A549 (cell line): ENCODE measurements at regions not wholly inside any gene's neighbourhood (a gene's known extent, or its start where the extent isn't known, plus 50 kb on each side); places are given as distances from the start of the nearest gene placed in this dataset.

Source experiments
- ATAC-seq, 2 experiments: fragments of 200-7000 bp in 1 of 2; fragments of >200 bp in 1 of 2; cut with Nextera tagmentation in 1 of 2; cut with Tn5 transposase in 1 of 2; 3 replicates each; pipeline versions ENCODE4 v1.8.0 to v1.9.1; 2018 to 2020; ENCODE audit warnings: mild to moderate bottlenecking in 1 of 2, moderate library complexity in 1 of 2
- CTCF ChIA-PET: fragments of 300-600 bp; sonication (Branson Sonifier 250); formaldehyde crosslinking; extraction: SDS; loops from one replicate; lab custom pipeline; 2021; ENCODE audit warnings: antibody characterized with exemption, inconsistent platforms; lab: Yijun Ruan, JAX
- POLR2A ChIA-PET: fragments of 350-600 bp; formaldehyde crosslinking; extraction: SDS; loops from one replicate; lab custom pipeline; 2021; ENCODE audit warnings: antibody characterized with exemption, inconsistent platforms; lab: Yijun Ruan, JAX
- DNase-seq, 2 experiments: peaks; one replicate each; pipeline versions ENCODE4 v3.0.0 to v3.0.0-alpha.2; 2011 to 2016; ENCODE audit warnings: low read depth in 1 of 2, low spot score in 1 of 2
- FAIRE-seq: peaks from 2 replicates; lab custom pipeline; 2011; peaks lifted over from hg19 to GRCh38; lab: Jason Lieb, UNC
- H3K27ac ChIP-seq, 2 experiments: fragments of >200 bp; sonication (Bioruptor Twin); formaldehyde crosslinking; 3 replicates each; pipeline ENCODE4 v1.5.1; 2016 to 2017
- H3K4me1 ChIP-seq: fragments of >200 bp; sonication (Bioruptor Twin); formaldehyde crosslinking; 3 replicates; pipeline ENCODE4 v1.6.1; 2016
- H3K4me2 ChIP-seq: fragments of >200 bp; sonication (Bioruptor Twin); formaldehyde crosslinking; 3 replicates; pipeline ENCODE4 v1.6.1; 2016
- H3K4me3 ChIP-seq: fragments of >200 bp; sonication (Bioruptor Twin); formaldehyde crosslinking; 3 replicates; pipeline ENCODE4 v1.5.1; 2016
- H3K9me3 ChIP-seq: fragments of >200 bp; sonication (Bioruptor Twin); formaldehyde crosslinking; 3 replicates; pipeline ENCODE4 v1.6.1; 2016
- CBX8 ChIP-seq: fragments of 200-600 bp; sonication (generic); IDR thresholded peaks from 2 replicates; pipeline ENCODE4 v1.6.1; 2016
- CHD2 ChIP-seq: fragments of 150-350 bp; IDR thresholded peaks from 2 replicates; pipeline ENCODE4 v1.6.1; 2014; ENCODE audit warnings: low read length; ENCODE audit not compliant: partially characterized antibody
- CHD4 ChIP-seq: fragments of 200-600 bp; sonication (generic); IDR thresholded peaks from 2 replicates; pipeline ENCODE4 v1.6.1; 2016; ENCODE audit warnings: antibody characterized with exemption, mild to moderate bottlenecking, borderline replicate concordance
- EHMT2 ChIP-seq: fragments of 200-600 bp; sonication (generic); IDR thresholded peaks from 2 replicates; pipeline ENCODE4 v1.6.1; 2016; ENCODE audit warnings: antibody characterized with exemption, low read depth, mild to moderate bottlenecking, moderate library complexity
- EP300 ChIP-seq, 2 experiments: fragments of >200 bp; sonication (Bioruptor Twin); formaldehyde crosslinking; IDR thresholded peaks; 2 replicates in 1 of 2; 3 replicates in 1 of 2; pipeline ENCODE4 v1.6.1; 2016 to 2017
- ESRRA ChIP-seq: fragments of 150-350 bp; IDR thresholded peaks from 2 replicates; pipeline ENCODE4 v1.6.1; 2014; ENCODE audit warnings: mild to moderate bottlenecking, low read length, borderline replicate concordance
- FOSB ChIP-seq: fragments of 250-450 bp; sonication (Bioruptor Pico); IDR thresholded peaks from 2 replicates; pipeline ENCODE4 v1.5.0; 2020; ENCODE audit warnings: mild to moderate bottlenecking, moderate library complexity
- FOSL2 ChIP-seq, 2 experiments: fragments of 450-650 bp in 1 of 2; fragments of >200 bp in 1 of 2; sonication (Bioruptor Twin) in 1 of 2; formaldehyde crosslinking; IDR thresholded peaks; 2 replicates each; pipeline versions ENCODE4 v1.5.0 to v1.6.1; 2016 to 2020; ENCODE audit warnings: mild to moderate bottlenecking in 1 of 2, moderate library complexity in 1 of 2
- HOXA7 ChIP-seq: fragments of 250-450 bp; sonication (Bioruptor Pico); IDR thresholded peaks from 2 replicates; pipeline ENCODE4 v1.5.0; 2020; ENCODE audit warnings: mild to moderate bottlenecking, moderate library complexity
- HOXB13 ChIP-seq: fragments of 250-450 bp; sonication (Bioruptor Pico); IDR thresholded peaks from 2 replicates; pipeline ENCODE4 v1.5.0; 2020; ENCODE audit warnings: low read depth, mild to moderate bottlenecking, moderate library complexity
- MAZ ChIP-seq: fragments of 150-350 bp; IDR thresholded peaks from 2 replicates; pipeline ENCODE4 v1.6.1; 2014; ENCODE audit warnings: antibody characterized with exemption, low read depth, low read length, borderline replicate concordance
- MYC ChIP-seq: IDR thresholded peaks from 2 replicates; pipeline ENCODE4 v1.6.1; 2012; ENCODE audit warnings: mild to moderate bottlenecking, inconsistent platforms, low read length, improper control_type of control experiment, borderline replicate concordance
- NFE2L2 ChIP-seq: fragments of 150-350 bp; conservative IDR thresholded peaks from 2 replicates; pipeline ENCODE4 v1.6.1; 2014; ENCODE audit warnings: low read length
- NPAS2 ChIP-seq: fragments of 250-450 bp; sonication (Bioruptor Pico); IDR thresholded peaks from 2 replicates; pipeline ENCODE4 v1.8.0; 2022; ENCODE audit warnings: mild to moderate bottlenecking, moderate library complexity, borderline replicate concordance
- POLR2AphosphoS2 ChIP-seq: conservative IDR thresholded peaks from 2 replicates; pipeline ENCODE4 v1.6.1; 2012; ENCODE audit warnings: low read length, improper control_type of control experiment, inconsistent platforms
- RAD21 ChIP-seq, 2 experiments: fragments of >200 bp in 1 of 2; sonication (Bioruptor Twin) in 1 of 2; formaldehyde crosslinking in 1 of 2; IDR thresholded peaks in 1 of 2; conservative IDR thresholded peaks in 1 of 2; 2 replicates in 1 of 2; 3 replicates in 1 of 2; pipeline ENCODE4 v1.6.1; 2012 to 2018; ENCODE audit warnings: inconsistent platforms in 1 of 2
- RCOR1 ChIP-seq: fragments of 150-350 bp; IDR thresholded peaks from 2 replicates; pipeline ENCODE4 v1.6.1; 2014; ENCODE audit warnings: antibody characterized with exemption, low read length, low read depth
- TFCP2L1 ChIP-seq: fragments of 250-450 bp; sonication (Bioruptor Pico); IDR thresholded peaks from 2 replicates; pipeline ENCODE4 v1.5.0; 2021; ENCODE audit warnings: mild to moderate bottlenecking
- ZFP36 ChIP-seq: fragments of 450-650 bp; IDR thresholded peaks from 2 replicates; pipeline ENCODE4 v1.6.1; 2014; ENCODE audit warnings: borderline replicate concordance; ENCODE audit not compliant: partially characterized antibody
- WGBS: methylation state at CpG from one replicate; pipeline ENCODE4 v1.1.6; 2017; ENCODE audit errors: missing lambda C conversion rate; 5-methylcytosine and 5-hydroxymethylcytosine counted together
- TF ChIP-seq, protein P1 (sequence below): IDR thresholded peaks from 2 replicates; pipeline ENCODE4 v1.6.1; 2012; ENCODE audit warnings: low read depth, borderline replicate concordance
- TF ChIP-seq, protein P2 (sequence below): fragments of >200 bp; sonication (Bioruptor Twin); formaldehyde crosslinking; IDR thresholded peaks from 3 replicates; pipeline ENCODE4 v1.5.1; 2016
- TF ChIP-seq, protein P3 (sequence below): IDR thresholded peaks from 2 replicates; pipeline ENCODE4 v1.6.1; 2012

DNA sequence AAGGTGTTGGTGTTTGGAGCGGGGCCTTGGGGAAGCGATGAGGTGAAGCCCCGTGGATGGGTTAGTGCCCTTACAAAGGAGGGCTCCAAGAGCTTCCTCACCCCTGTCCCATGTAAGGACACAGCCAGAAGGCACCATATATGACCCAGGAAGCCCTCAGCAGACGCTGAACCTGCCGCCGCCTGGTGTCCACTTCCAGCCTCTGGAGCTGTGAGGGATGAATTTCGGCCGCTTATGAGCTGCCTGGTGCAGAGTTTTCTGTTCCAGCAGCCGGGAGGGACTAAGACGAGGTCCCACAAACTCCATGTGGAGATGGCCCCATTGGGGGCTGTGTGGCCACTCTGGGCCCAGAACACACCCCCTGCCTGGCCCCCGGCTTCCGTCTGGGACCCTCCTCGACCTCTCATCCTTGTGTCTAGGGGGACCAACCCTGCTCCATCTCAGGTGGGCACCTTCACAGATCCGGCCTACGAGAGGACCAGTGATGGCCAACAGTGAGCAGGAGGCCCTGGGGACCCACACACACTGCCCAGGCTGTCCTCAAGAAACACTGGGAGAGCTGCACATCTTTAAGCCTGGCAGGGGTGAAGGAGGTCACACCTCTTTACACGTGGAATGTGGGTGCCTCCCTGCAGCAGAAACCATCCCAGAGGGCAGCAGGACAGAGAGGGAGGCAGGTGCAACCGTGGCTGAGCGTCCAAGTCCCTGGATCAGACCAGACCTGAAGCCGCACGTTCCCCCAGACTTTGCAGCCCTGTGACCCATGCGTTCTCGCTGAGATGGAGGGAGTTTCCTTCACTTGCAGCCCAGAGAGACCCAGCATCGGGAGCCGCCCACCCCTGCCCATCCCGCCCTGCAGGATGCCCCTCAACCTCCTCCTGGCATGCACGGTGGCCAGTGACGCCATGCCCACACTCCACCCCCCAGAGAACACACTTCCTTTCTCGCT is 96.1 kb downstream of the PDGFA start:
- POLR2A ChIA-PET: no interaction called here
- no peaks in the 10 kb centered on the region; the same call in 2 of the 3 replicates for H3K9me3 ChIP-seq
- WGBS: 71% methylated on average over 23 of the region's 28 CpGs
- no peak overlapping the region for H3K4me2 ChIP-seq
- no peaks in the 10 kb centered on the region for H3K4me1 ChIP-seq
- H3K27ac ChIP-seq: no peak overlapping the region
- FAIRE-seq (no peak), DNase-seq (no peak), ATAC-seq (peak in 1 of 2 experiments; percentile 64; a peak in 3 of 6 replicates)
- CTCF ChIA-PET: interaction anchor here (0.8 kb wide), 1 partner anchor 9 kb away, joined by 3 read pairs; no protein-coding TSS in a partner anchor
- TF ChIP-seq, protein P1, sequence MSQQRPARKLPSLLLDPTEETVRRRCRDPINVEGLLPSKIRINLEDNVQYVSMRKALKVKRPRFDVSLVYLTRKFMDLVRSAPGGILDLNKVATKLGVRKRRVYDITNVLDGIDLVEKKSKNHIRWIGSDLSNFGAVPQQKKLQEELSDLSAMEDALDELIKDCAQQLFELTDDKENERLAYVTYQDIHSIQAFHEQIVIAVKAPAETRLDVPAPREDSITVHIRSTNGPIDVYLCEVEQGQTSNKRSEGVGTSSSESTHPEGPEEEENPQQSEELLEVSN: no peak
- TF ChIP-seq TFCP2L1 (CRISPR knock-in tag) (no peak), CBX8 (no peak), NFE2L2 (no peak), RCOR1 (no peak), ZFP36 (no peak), FOSB (no peak), MYC (no peak), EHMT2 (no peak), ESRRA (no peak), CHD2 (no peak), MAZ (no peak)
- H3K4me3 ChIP-seq: no peak overlapping the region

DNA sequence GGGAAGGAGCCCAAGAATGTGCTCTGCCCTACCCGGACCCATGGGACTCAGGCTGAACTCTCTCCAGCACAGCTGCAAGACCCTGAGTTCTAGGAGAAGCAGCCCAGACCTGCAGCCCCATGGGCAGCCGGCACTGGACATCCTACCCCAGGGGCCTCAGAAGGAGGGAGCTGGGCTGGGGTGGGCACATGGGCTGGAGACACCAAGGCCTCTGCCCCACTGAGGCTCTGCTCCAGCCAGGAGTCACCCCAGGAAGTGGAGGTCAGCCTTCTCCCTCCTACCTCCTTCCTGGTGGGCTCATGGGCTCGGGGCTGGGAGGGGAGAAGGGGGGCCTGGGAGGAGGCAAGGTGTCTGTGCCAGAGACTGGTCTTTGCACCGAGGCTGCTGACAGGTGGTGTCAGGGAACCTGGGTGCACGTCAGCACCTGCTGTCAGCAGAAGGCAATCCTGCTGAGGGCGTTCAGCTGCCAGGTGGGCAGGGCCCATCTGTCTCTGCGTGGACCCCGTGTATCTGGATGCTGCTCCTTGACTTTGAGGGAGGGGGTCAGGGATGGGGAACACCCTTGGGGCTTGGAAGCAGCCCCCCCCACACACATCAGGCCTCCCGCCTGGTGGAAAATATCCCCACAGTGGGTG is 95.2 kb downstream of the PDGFA start:
- no peak overlapping the region for H3K27ac ChIP-seq
- DNase-seq (no peak), FAIRE-seq (no peak), ATAC-seq (peak in 1 of 2 experiments; percentile 15; a peak in 2 of 6 replicates)
- WGBS: no CpG with 5 or more reads among the region's 9 CpGs
- H3K9me3 ChIP-seq: no peaks in the 10 kb centered on the region
- no peaks in the 10 kb centered on the region for H3K4me1 ChIP-seq
- no peak overlapping the region for H3K4me2 ChIP-seq
- TF ChIP-seq RAD21 (conservative IDR thresholded peaks at IDR 0.05 in 1 of 2, IDR thresholded peaks at IDR 0.05 in 1 of 2): no peak
- no peak for TF ChIP-seq HOXA7
- TF ChIP-seq, protein P2, sequence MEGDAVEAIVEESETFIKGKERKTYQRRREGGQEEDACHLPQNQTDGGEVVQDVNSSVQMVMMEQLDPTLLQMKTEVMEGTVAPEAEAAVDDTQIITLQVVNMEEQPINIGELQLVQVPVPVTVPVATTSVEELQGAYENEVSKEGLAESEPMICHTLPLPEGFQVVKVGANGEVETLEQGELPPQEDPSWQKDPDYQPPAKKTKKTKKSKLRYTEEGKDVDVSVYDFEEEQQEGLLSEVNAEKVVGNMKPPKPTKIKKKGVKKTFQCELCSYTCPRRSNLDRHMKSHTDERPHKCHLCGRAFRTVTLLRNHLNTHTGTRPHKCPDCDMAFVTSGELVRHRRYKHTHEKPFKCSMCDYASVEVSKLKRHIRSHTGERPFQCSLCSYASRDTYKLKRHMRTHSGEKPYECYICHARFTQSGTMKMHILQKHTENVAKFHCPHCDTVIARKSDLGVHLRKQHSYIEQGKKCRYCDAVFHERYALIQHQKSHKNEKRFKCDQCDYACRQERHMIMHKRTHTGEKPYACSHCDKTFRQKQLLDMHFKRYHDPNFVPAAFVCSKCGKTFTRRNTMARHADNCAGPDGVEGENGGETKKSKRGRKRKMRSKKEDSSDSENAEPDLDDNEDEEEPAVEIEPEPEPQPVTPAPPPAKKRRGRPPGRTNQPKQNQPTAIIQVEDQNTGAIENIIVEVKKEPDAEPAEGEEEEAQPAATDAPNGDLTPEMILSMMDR: no peak
- no peak for TF ChIP-seq POLR2AphosphoS2
- TF ChIP-seq HOXB13 (CRISPR knock-in tag): no peak
- TF ChIP-seq CBX8: no peak
- TF ChIP-seq, protein P3, sequence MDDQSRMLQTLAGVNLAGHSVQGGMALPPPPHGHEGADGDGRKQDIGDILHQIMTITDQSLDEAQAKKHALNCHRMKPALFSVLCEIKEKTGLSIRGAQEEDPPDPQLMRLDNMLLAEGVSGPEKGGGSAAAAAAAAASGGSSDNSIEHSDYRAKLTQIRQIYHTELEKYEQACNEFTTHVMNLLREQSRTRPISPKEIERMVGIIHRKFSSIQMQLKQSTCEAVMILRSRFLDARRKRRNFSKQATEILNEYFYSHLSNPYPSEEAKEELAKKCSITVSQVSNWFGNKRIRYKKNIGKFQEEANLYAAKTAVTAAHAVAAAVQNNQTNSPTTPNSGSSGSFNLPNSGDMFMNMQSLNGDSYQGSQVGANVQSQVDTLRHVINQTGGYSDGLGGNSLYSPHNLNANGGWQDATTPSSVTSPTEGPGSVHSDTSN: no peak
- no peak for TF ChIP-seq EP300 (IDR thresholded peaks at IDR 0.05)
- TF ChIP-seq, protein P1: no peak
- no peak for TF ChIP-seq CHD4
- TF ChIP-seq FOSL2 (IDR thresholded peaks at IDR 0.05): no peak
- no peak for TF ChIP-seq FOSL2 (CRISPR knock-in tag; IDR thresholded peaks at IDR 0.05)
- TF ChIP-seq EHMT2: no peak
- TF ChIP-seq NPAS2 (CRISPR knock-in tag): no peak
- TF ChIP-seq, all 56 proteins: peak for 0
- CTCF ChIA-PET: no interaction called here
- POLR2A ChIA-PET: no interaction called here
- H3K4me3 ChIP-seq: no peak overlapping the region
